Right ventricle myocardium superior (tissue), 1 donor: ENCODE measurements at regions not wholly inside any gene's neighbourhood (a gene's known extent, or its start where the extent isn't known, plus 50 kb on each side); places are given as distances from the start of the nearest gene placed in this dataset.

Experiments
- ATAC-seq: fragments of 200-7000 bp; cut with Tn5 transposase; one replicate; pipeline ENCODE4 v1.9.1; 2020; ENCODE audit warnings: mild to moderate bottlenecking; ENCODE audit not compliant: poor library complexity
- DNase-seq: peaks from one replicate; pipeline ENCODE4 v3.0.0-alpha.2; 2020
- intact Hi-C: fragments of 100-400 bp; cut with DNase I; formaldehyde crosslinking; loops from one replicate; pipeline ENCODE4 v1.11.2; 2022
- donor health status: DM: no; HTN: yes; CAD: no; lungs with severe emphysema.

- intact Hi-C loops: no loop called here
- DNase-seq (no peak), ATAC-seq (no peak)
Observed at GRCh38 chr20:48154040-48154765, 368.9 kb upstream of the SULF2 start.

- DNase-seq (no peak), ATAC-seq (no peak)
- intact Hi-C loops: no loop called here
Observed at GRCh38 chr20:48153523-48153922, 368.2 kb upstream of the SULF2 start.

GRCh38 chr20:48153103-48153502 lies 367.8 kb upstream of the SULF2 start:
- intact Hi-C loops: no loop called here
- DNase-seq: no peak
- no peak for ATAC-seq

GRCh38 chr20:48150568-48150967 lies 365.3 kb upstream of the SULF2 start:
- intact Hi-C loops: no loop called here
- ATAC-seq (no peak), DNase-seq (no peak)

DNA sequence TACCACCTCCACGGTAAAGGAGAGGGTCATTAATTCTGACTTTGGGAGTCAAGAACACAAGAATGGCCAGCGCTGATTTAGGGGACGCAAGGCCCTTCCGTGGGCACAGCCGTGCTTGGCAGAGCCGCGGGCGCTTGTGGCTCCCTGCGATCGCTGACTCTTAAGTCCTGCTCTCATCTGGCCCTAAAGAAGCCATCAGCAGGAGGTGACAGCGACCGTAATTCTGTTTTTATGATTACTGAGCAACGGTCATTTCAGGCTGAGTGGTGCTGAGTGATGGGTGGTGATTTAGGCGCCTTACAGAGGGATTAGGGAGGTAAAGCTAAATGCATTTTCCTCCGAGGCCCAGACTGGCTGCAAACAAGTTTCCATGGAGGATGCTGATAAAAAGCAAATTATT lies 364.6 kb upstream of the SULF2 start:
- no peak for DNase-seq
- intact Hi-C loops: no loop called here
- no peak for ATAC-seq

- intact Hi-C loops: no loop called here
- DNase-seq: no peak
- no peak for ATAC-seq
Observed at GRCh38 chr20:48148916-48149672, 363.8 kb upstream of the SULF2 start.

DNA sequence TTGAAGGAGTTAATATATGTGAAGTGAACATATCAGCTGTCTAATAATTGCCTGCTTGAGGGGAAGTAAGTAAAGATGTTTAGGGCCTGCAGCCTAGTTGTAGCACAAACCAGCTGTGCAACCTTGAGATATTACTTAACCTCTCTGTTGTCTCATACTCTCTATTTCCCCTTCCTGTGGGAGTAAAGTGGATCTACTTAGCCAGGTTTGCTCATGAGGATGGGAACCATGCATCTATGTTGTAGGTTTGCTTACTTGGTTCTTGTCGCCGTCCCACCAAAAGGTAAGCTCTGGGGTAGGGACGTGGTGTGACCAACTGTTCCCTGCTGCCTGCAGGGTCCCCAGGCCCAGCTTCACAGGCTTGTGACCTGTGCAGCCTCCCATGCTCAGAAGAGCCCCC lies 362.7 kb upstream of the SULF2 start:
- no peak for DNase-seq
- intact Hi-C loops: no loop called here
- ATAC-seq: no peak

DNA sequence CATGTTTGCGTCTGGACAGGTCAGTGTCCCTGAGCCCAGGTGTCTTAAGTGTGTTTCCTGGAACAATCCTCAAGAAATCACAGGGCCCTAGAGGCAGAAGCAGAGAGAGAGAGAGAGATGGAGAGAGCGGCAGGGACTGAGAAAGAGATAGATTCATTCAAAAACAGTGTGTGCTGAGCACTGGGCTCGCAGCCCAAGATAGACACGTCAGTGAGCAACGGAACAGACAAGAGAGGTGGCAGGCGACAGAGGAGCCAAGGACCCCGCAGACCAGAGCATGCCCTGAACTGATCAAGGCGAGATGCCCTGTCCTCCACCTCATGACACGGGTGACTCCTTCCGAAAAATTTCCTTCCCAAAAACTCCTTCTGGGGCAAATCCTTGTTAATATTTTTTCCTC lies 362.0 kb upstream of the SULF2 start:
- DNase-seq (no peak), ATAC-seq (no peak)
- intact Hi-C loops: no loop called here

DNA sequence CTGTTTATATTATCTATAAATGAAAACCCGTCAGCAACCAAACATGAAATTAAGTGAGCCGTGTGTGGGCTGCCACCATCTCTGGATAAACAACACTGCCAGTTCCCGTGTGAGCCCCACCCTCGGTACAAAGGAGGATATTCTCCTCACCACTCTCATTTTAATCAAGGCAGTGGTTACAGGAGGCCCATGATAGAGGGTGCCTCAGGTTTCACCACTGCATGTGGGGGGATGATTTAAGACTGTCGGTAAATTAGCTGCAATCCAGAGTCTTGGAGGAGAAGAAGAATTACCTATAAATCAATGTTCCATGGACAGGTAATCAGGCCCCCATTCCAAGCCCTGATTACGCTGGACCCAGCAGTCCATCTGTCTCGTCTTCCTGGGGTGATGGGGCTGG lies 361.6 kb upstream of the SULF2 start:
- DNase-seq (no peak), ATAC-seq (no peak)
- intact Hi-C loops: no loop called here

- ATAC-seq (no peak), DNase-seq (no peak)
- intact Hi-C loops: no loop called here
Observed at GRCh38 chr20:48146308-48146707, 361.0 kb upstream of the SULF2 start.

DNA sequence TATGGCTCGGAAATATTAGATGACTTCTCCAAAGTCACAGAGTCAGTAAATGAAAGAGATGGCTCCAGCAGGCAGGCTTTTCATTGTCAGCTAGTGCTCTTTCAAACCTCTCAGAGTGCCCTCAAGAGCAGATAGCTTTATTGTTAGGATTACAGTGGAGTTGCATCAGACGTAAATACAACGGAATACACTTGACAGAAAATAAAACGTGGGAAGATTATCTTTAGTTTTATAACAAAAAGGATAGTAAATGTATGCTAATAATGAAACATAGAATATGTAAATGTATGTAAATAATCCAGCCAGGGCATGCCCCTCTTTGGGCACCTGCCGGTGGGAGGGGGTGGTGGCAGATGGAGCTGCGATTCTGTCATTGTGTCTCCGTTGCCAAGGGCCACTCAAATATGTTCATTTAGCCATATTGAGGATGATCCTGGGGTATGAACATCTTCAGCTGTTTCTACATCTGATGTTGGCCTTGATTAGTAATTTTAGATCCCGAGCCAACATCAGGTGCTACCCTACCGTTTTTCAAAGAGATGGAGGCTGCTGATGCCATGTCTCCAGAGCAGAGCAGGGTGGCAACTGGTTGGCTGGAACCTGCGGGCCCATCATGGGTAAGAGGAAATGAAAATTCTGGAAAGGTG lies 358.3 kb upstream of the SULF2 start:
- ATAC-seq: no peak
- intact Hi-C loops: no loop called here
- no peak for DNase-seq

DNA sequence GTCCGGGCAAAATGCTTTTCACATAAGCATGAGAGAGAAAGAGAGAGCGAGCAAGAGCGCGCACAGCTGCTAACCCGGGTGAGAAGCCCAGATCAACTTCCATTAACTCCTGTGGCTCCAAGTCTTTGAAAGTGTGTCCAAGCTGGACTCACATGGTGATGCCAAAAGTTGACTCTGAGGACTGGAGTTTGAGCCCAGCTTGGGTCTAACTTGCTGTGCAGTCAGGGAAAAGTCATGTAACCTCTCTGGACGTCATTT lies 357.2 kb upstream of the SULF2 start:
- intact Hi-C loops: no loop called here
- no peak for ATAC-seq
- DNase-seq: no peak

DNA sequence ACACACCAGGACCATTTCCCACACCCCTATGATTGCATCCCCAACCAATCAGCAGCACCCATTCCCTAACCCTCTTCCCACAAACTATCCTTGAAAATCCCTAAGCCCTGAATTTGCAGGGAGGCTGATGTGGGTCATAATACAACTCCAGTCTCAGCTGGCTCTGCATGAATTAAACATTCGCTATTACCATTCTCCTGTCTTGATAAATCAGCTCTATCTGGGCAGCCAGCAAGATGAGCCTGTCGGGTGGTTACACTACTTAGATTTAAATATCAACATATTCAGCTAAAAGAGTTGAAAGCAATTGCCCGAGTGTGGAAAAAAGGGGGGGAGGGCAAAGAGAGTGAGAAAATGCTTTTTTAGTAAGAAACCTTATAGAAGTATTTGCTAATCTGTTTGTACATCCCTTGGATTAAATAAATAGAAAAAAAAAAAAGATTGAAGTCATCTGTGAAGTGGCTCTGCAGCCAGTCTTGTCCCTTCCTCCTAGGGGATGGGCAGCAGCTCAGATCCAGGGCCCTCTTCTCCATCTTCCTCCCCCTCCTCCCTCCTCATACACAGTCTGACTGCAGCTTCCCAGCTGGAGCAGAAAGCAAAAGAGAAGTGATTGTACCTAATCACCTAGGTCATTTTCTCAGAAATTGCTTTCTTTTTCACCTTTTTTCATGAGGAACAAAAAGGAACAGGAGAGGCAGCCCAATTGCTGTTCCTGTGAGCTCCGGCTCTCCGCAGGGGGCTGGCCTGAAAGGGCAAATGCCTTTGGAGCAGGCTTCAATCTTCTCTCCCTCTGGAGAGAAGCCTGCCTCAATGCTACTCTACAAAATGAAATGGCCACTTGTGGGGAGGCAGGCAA lies 356.6 kb upstream of the SULF2 start:
- DNase-seq: no peak
- ATAC-seq: no peak
- intact Hi-C loops: no loop called here

DNA sequence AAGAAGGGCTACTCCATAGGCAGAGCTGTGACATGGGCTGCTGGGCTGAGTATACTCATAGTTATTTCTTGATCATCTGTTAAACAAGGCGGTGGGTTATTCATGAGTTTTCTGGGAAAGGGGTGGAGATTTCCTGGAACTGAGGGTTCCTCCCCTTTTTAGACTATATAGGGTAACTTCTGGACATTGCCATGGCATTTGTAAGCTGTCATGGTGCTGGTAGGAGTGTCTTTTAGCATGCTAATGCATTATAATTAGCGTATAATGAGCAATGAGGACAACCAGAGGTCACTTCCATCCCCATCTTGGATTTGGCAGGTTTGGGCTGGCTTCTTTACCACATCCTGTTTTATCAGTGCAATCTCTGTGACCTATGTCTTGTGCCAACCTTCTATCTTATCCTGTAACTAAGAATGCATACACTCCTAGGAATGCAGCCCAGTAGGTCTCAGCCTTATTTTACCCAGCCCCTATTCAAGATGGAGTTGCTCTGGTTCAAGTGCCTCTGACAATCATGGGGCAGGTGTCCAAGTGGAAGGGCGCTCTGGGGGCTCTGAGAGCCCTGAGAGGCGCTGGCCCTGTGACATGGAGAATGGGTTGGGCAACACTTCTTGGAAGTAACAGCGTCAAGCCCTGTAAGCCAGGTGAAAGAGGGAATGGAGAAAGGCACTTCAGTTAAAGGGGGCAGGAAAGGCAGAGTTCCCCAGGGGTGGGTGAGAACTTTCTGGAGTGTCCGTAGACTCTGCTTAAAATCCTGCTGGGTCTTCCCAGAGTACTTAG lies 354.2 kb upstream of the SULF2 start:
- intact Hi-C loops: no loop called here
- DNase-seq: no peak
- no peak for ATAC-seq

DNA sequence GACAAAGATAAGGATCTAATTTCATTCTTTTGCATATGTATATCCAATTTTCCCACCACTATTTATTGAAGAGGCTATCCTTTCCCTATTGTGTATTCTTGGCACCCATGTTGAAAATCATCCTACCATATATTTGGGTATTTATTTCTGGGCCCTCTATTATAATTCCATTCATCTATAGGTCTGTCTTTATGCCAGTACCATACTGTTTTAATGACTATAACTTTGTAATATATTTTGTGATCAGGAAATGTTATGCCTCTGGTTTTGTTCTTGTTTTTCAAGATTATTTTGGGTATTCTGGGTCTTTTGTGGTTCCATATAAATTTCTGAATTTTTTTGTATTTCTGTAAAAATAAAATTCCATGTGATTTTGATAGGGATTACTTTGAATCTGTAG lies 347.6 kb upstream of the SULF2 start:
- DNase-seq: no peak
- intact Hi-C loops: no loop called here
- ATAC-seq: no peak

- ATAC-seq: no peak
- DNase-seq: no peak
- intact Hi-C loops: no loop called here
Observed at GRCh38 chr20:48131581-48131980, 346.3 kb upstream of the SULF2 start.

DNA sequence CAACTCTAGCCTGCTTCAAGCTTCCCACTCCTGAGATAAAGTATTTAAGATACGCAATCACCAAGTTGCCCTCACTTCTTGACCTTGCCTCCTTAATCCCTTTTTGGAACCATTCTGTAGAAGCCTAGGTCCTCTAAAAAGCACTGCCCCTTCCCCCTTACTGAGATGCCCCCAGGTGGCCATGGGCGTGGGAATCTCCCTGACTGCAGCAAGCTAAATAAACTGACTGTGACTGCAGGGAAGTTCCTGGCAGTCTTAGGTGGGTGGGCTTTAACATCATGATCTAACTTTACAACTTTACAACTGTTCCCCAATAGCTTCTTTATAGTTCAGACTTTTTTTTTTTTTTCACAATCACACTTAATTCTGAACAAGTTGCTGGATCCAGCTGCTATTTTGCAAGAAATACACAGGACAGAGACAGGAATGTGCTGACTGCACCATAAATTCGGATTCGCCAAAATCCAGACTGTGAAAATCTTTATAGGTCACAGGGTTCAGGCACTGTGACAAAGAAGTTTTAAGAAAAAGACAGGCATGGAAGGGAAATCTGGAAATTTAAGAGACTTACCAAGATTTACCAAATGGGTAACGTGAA lies 344.2 kb upstream of the SULF2 start:
- DNase-seq (no peak), ATAC-seq (peak; percentile 61)
- intact Hi-C loops: no loop called here

GRCh38 chr20:48128436-48128835 lies 343.2 kb upstream of the SULF2 start:
- no peak for DNase-seq
- intact Hi-C loops: no loop called here
- no peak for ATAC-seq
